ENCODE measurements at regions not wholly inside any gene's neighbourhood (a gene's known extent, or its start where the extent isn't known, plus 50 kb on each side); places are given as distances from the start of the nearest gene placed in this dataset.

GRCh38 chr18:78634061-78634696, 345.4 kb upstream of the SALL3 start:
- TF ChIP-seq CTCF (IDR thresholded peaks at IDR 0.05; ENCODE audit: low read depth, low read length) = no peak
- TF ChIP-seq EZH2phosphoT487 (IDR thresholded peaks at IDR 0.05; ENCODE audit: low read depth) = no peak
